K562 (cell line): ENCODE measurements at regions not wholly inside any gene's neighbourhood (a gene's known extent, or its start where the extent isn't known, plus 50 kb on each side); places are given as distances from the start of the nearest gene placed in this dataset.

Experiments
- ARID2 ChIP-seq: fragments of 450-650 bp; IDR thresholded peaks from 2 replicates; pipeline ENCODE4 v1.6.1; 2017; ENCODE audit warnings: antibody characterized with exemption, mild to moderate bottlenecking
- BCL6 ChIP-seq: fragments of 250-450 bp; sonication (Bioruptor Pico); IDR thresholded peaks from 2 replicates; pipeline ENCODE4 v1.4.0; 2020
- DDX20 ChIP-seq: fragments of 450-650 bp; IDR thresholded peaks from 2 replicates; pipeline ENCODE4 v1.6.1; 2016; ENCODE audit warnings: missing genetic modification characterization, low read depth, mild to moderate bottlenecking, missing compliant biosample characterization, moderate library complexity
- FOSL1 ChIP-seq: fragments of 200-800 bp; sonication (Bioruptor generic); conservative IDR thresholded peaks from 2 replicates; pipeline ENCODE4 v1.6.1; 2016; ENCODE audit warnings: missing genetic modification characterization, missing compliant biosample characterization
- GABPB1 ChIP-seq: sonication (generic); formaldehyde crosslinking; IDR thresholded peaks from 2 replicates; pipeline ENCODE4 v1.8.0; 2022; ENCODE audit warnings: mild to moderate bottlenecking, missing genetic modification reagents
- GTF2A2 ChIP-seq: IDR thresholded peaks from 2 replicates; pipeline ENCODE4 v1.6.1; 2016; ENCODE audit warnings: mild to moderate bottlenecking, missing genetic modification characterization, missing compliant biosample characterization
- HIVEP1 ChIP-seq: fragments of 250-450 bp; sonication (Bioruptor Pico); IDR thresholded peaks from 2 replicates; pipeline ENCODE4 v1.4.0; 2020; ENCODE audit warnings: mild to moderate bottlenecking
- HMG20A ChIP-seq: fragments of 450-650 bp; formaldehyde crosslinking; conservative IDR thresholded peaks from 2 replicates; pipeline ENCODE4 v1.4.0; 2020; ENCODE audit warnings: mild to moderate bottlenecking, mixed read lengths
- KLF13 ChIP-seq: fragments of 450-650 bp; IDR thresholded peaks from 2 replicates; pipeline ENCODE4 v1.6.1; 2016; ENCODE audit warnings: missing genetic modification characterization, low read depth, mild to moderate bottlenecking, missing compliant biosample characterization, moderate library complexity, borderline replicate concordance
- L3MBTL2 ChIP-seq: fragments of 450-650 bp; IDR thresholded peaks from 2 replicates; pipeline ENCODE4 v1.6.1; 2016; ENCODE audit warnings: mild to moderate bottlenecking, moderate library complexity
- MAFG ChIP-seq: fragments of 450-650 bp; conservative IDR thresholded peaks from 2 replicates; pipeline ENCODE4 v1.6.1; 2016; ENCODE audit warnings: missing genetic modification characterization, missing compliant biosample characterization
- PTRF ChIP-seq: fragments of 450-650 bp; IDR thresholded peaks from 2 replicates; pipeline ENCODE4 v1.6.1; 2016; ENCODE audit warnings: mild to moderate bottlenecking, missing genetic modification characterization, missing compliant biosample characterization
- RBM15 ChIP-seq: fragments of 200-400 bp; formaldehyde crosslinking; IDR thresholded peaks from 2 replicates; pipeline ENCODE4 v1.6.1; 2018; ENCODE audit warnings: mild to moderate bottlenecking, low read length, moderate library complexity; ENCODE audit not compliant: insufficient read depth
- SMAD3 ChIP-seq: fragments of 450-650 bp; formaldehyde crosslinking; conservative IDR thresholded peaks from 2 replicates; pipeline ENCODE4 v1.4.0; 2020; ENCODE audit warnings: mild to moderate bottlenecking
- SRSF7 ChIP-seq: fragments of 200-400 bp; formaldehyde crosslinking; optimal IDR thresholded peaks from 2 replicates; pipeline ENCODE3; 2017; ENCODE audit warnings: mild to moderate bottlenecking, low read depth, low read length
- ZBED1 ChIP-seq: IDR thresholded peaks from 2 replicates; pipeline ENCODE4 v1.6.1; 2014
- ZFP36 ChIP-seq: fragments of 150-350 bp; IDR thresholded peaks from 2 replicates; pipeline ENCODE4 v1.6.1; 2018; ENCODE audit warnings: low read length, low read depth; ENCODE audit not compliant: partially characterized antibody
- ZNF175 ChIP-seq: fragments of 200-800 bp; sonication (Bioruptor generic); IDR thresholded peaks from 2 replicates; pipeline ENCODE4 v1.6.1; 2016; ENCODE audit warnings: low read depth, mild to moderate bottlenecking, missing genetic modification characterization, missing compliant biosample characterization
- TF ChIP-seq, protein P1 (sequence below): fragments of 250-450 bp; sonication (Bioruptor Pico); IDR thresholded peaks from 2 replicates; pipeline ENCODE4 v1.8.0; 2022; ENCODE audit warnings: inconsistent platforms
- TF ChIP-seq, protein P2 (sequence below): fragments of 150-350 bp; IDR thresholded peaks from 2 replicates; pipeline ENCODE4 v1.6.1; 2014; ENCODE audit warnings: low read depth, mild to moderate bottlenecking, low read length, borderline replicate concordance
- TF ChIP-seq, protein P3 (sequence below): fragments of 250-450 bp; sonication (Bioruptor Pico); IDR thresholded peaks from 2 replicates; pipeline ENCODE4 v1.8.0; 2022; ENCODE audit warnings: inconsistent platforms, mild to moderate bottlenecking, moderate library complexity, borderline replicate concordance
- TF ChIP-seq, protein P4 (sequence below): fragments of 450-650 bp; formaldehyde crosslinking; IDR thresholded peaks from 2 replicates; pipeline ENCODE4 v1.4.0; 2022; ENCODE audit warnings: mild to moderate bottlenecking, moderate library complexity
- TF ChIP-seq, protein P5 (sequence below): sonication (generic); formaldehyde crosslinking; IDR thresholded peaks from 2 replicates; pipeline ENCODE4 v1.8.0; 2022; ENCODE audit warnings: mild to moderate bottlenecking, missing genetic modification reagents

DNA sequence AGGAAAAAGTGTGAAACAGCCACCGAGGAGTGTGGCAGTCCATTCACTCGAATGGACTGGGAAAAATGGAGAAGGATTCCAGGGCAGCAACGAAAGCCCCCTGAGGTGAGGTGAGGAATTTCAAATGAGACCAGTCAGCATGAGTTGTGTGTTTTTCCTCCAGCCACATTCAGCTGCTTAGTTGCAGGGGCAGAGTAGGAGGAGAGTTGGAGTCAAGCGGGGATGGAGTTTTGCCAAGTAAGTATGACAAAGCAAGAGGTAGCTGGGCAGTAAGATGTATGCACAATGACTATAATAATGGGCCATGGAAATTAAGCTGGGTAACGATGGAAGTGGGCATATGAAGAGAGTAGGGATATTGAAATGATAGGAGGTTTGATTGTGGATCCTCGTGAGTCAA lies 64.4 kb downstream of the CCDC54 start (continued):
- TF ChIP-seq ZFP36 (no peak), SMAD3 (CRISPR knock-in tag) (no peak), SRSF7 (no peak), DDX20 (no peak), BCL6 (CRISPR knock-in tag) (no peak), HMG20A (CRISPR knock-in tag) (no peak), L3MBTL2 (no peak), ZBED1 (no peak), RBM15 (no peak), GABPB1 (CRISPR knock-in tag) (no peak), GTF2A2 (no peak), HIVEP1 (CRISPR knock-in tag) (no peak), ARID2 (no peak), MAFG (tag) (peak; percentile 83), KLF13 (tag) (no peak), PTRF (tag) (no peak), ZNF175 (CRISPR knock-in tag) (no peak), FOSL1 (no peak)
- TF ChIP-seq, protein P1, sequence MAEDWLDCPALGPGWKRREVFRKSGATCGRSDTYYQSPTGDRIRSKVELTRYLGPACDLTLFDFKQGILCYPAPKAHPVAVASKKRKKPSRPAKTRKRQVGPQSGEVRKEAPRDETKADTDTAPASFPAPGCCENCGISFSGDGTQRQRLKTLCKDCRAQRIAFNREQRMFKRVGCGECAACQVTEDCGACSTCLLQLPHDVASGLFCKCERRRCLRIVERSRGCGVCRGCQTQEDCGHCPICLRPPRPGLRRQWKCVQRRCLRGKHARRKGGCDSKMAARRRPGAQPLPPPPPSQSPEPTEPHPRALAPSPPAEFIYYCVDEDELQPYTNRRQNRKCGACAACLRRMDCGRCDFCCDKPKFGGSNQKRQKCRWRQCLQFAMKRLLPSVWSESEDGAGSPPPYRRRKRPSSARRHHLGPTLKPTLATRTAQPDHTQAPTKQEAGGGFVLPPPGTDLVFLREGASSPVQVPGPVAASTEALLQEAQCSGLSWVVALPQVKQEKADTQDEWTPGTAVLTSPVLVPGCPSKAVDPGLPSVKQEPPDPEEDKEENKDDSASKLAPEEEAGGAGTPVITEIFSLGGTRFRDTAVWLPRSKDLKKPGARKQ (CRISPR knock-in tag): no peak
- TF ChIP-seq, protein P2, sequence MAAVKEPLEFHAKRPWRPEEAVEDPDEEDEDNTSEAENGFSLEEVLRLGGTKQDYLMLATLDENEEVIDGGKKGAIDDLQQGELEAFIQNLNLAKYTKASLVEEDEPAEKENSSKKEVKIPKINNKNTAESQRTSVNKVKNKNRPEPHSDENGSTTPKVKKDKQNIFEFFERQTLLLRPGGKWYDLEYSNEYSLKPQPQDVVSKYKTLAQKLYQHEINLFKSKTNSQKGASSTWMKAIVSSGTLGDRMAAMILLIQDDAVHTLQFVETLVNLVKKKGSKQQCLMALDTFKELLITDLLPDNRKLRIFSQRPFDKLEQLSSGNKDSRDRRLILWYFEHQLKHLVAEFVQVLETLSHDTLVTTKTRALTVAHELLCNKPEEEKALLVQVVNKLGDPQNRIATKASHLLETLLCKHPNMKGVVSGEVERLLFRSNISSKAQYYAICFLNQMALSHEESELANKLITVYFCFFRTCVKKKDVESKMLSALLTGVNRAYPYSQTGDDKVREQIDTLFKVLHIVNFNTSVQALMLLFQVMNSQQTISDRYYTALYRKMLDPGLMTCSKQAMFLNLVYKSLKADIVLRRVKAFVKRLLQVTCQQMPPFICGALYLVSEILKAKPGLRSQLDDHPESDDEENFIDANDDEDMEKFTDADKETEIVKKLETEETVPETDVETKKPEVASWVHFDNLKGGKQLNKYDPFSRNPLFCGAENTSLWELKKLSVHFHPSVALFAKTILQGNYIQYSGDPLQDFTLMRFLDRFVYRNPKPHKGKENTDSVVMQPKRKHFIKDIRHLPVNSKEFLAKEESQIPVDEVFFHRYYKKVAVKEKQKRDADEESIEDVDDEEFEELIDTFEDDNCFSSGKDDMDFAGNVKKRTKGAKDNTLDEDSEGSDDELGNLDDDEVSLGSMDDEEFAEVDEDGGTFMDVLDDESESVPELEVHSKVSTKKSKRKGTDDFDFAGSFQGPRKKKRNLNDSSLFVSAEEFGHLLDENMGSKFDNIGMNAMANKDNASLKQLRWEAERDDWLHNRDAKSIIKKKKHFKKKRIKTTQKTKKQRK: no peak
- TF ChIP-seq, protein P3, sequence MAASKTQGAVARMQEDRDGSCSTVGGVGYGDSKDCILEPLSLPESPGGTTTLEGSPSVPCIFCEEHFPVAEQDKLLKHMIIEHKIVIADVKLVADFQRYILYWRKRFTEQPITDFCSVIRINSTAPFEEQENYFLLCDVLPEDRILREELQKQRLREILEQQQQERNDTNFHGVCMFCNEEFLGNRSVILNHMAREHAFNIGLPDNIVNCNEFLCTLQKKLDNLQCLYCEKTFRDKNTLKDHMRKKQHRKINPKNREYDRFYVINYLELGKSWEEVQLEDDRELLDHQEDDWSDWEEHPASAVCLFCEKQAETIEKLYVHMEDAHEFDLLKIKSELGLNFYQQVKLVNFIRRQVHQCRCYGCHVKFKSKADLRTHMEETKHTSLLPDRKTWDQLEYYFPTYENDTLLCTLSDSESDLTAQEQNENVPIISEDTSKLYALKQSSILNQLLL (CRISPR knock-in tag): no peak
- TF ChIP-seq, protein P4, sequence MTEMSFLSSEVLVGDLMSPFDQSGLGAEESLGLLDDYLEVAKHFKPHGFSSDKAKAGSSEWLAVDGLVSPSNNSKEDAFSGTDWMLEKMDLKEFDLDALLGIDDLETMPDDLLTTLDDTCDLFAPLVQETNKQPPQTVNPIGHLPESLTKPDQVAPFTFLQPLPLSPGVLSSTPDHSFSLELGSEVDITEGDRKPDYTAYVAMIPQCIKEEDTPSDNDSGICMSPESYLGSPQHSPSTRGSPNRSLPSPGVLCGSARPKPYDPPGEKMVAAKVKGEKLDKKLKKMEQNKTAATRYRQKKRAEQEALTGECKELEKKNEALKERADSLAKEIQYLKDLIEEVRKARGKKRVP (CRISPR knock-in tag): no peak
- TF ChIP-seq, protein P5, sequence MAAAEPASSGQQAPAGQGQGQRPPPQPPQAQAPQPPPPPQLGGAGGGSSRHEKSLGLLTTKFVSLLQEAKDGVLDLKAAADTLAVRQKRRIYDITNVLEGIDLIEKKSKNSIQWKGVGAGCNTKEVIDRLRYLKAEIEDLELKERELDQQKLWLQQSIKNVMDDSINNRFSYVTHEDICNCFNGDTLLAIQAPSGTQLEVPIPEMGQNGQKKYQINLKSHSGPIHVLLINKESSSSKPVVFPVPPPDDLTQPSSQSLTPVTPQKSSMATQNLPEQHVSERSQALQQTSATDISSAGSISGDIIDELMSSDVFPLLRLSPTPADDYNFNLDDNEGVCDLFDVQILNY (CRISPR knock-in tag): no peak
